ENCODE measurements at regions not wholly inside any gene's neighbourhood (a gene's known extent, or its start where the extent isn't known, plus 50 kb on each side); places are given as distances from the start of the nearest gene placed in this dataset.

DNA sequence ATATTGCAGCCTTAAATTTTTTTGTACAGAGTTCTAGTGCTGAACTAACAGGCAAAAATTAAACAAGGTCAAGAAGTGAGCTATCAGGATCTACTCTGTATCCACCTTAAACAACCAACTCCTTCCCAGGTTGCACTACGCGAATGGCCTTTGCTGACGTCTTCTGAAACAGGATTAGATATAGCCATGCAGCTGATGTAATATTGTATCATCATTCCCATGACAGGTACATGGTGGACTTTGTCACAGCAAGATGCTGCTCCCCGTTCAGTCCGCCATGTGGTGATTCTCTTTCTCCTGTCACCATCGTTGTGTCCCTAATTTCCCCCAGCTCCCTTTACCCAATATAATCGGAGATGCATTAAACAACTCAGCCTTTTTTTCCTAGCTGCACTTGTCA, 328.9 kb downstream of the DEPDC1B start:
- DNase-seq: no peak

- no peak for DNase-seq
These were observed 329.5 kb downstream of the DEPDC1B start for GRCh38 chr5:60370508-60370907.

DNA sequence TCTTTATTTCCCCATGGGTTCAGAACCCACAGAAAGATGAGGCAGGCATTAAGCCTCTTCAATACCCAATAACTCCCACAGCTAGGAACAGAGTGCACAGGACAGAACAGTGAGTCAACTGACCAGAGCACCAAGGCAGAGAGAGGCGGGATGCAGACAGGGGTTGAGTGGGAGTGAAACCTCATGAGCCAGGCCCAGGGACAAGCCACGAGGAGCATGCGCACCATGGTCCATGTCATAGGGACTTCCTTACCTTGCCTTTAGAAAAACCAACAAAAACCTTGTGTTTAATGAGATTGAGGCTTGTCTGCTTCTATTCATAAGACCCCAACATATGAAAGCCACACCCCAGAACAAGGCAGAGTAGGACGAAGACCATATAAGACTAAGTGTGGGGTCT, 330.6 kb downstream of the DEPDC1B start:
- DNase-seq: no peak

GRCh38 chr5:60368100-60368499, 331.9 kb downstream of the DEPDC1B start:
- no peak for DNase-seq

DNA sequence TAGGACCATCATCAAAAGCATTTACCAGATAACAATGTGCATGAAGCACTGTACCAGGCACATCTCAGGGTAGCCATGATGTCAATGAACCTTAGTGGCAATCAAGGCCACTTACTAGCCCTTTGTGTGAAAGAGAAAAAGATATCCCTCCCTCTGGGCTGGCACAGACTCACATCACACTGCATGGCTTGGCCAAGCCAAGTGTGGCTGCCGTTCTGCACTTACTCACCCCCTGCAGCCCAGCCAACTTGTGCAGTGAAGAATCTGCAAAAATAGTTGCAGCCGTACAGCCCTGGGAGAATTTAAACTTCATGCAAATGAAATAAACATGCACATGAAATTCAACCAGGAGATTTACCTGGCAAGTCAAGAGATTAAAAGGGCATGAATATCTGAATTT, 333.5 kb downstream of the DEPDC1B start:
- no peak for DNase-seq

DNA sequence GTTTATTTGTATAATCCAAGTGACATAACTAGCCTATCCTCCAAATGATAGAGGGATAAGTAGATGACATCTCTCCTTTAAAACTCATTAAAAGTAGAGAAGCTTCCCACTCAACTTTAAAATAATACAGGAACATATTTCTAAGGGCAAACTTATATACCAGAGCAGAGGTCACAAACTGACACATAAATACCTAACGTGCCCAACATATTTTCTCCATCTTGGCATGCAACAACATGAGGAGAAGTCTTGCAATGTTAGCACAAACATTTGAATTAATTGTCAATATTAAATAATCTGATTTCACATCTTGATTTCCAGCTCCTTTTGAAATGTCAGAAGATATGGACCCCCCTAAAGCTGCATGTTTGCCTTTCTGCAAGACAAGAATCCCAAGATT, 335.0 kb downstream of the DEPDC1B start:
- no peak for DNase-seq

DNA sequence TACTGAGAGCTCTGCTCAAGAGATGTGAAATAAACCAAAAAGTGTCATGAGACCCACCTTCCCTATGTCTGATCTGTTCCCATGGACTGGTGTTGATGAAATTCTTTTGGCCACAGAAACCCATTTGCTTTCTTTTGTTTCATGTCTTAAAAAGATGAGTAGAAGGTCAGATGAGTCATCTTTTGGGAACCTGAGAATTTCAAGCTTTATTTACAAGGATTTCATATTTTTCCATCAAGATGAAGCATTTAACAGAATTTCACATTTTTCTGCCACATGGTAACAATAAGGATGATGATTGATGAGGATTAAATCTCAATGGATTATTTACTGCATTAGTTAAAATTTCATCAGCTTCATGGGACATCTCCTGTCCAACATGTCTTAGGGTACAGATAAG, 337.8 kb downstream of the DEPDC1B start:
- no peak for DNase-seq

- no peak for DNase-seq
These were observed 339.6 kb downstream of the DEPDC1B start for GRCh38 chr5:60360355-60360754.

GRCh38 chr5:60357302-60357701, 342.7 kb downstream of the DEPDC1B start:
- DNase-seq: no peak

GRCh38 chr5:60356745-60357144, 343.2 kb downstream of the DEPDC1B start:
- DNase-seq: no peak

DNA sequence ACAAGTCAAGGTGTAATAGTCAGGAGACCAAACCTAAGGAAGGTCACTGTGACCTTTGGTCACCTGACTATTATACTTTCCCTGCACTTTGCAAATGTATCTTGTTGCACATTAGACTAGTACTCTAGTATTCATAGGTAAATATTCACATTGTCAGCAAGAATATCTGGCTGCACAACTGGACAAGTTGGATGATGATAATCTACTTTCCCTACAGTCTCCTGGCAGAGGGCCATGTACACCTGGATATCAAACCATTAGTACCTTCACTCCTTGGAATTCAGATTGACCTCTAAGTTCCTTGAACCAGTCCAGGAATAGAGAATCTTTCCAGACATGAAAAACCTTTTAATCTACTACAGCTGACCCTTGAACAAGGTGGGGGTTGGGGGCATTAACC, 344.8 kb downstream of the DEPDC1B start:
- no peak for DNase-seq

DNA sequence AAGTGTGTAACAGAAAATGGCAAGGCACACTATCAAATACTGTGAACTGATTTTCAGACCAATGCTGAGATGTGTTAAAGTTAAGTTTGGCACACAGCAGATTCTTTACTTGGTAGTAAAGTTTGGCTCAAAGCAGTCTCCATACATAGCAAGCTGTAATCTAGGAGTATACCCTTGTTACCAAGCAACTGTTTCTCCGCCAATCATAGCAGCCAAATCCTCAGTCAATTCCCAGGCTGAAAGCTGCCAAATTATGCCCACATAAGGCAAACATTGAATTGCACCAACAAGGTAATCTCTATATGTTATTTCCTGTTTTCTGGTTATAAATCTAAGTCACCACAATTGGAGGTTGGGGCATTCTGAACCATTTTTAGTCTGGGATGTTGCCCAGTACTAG, 345.7 kb downstream of the DEPDC1B start:
- no peak for DNase-seq

DNA sequence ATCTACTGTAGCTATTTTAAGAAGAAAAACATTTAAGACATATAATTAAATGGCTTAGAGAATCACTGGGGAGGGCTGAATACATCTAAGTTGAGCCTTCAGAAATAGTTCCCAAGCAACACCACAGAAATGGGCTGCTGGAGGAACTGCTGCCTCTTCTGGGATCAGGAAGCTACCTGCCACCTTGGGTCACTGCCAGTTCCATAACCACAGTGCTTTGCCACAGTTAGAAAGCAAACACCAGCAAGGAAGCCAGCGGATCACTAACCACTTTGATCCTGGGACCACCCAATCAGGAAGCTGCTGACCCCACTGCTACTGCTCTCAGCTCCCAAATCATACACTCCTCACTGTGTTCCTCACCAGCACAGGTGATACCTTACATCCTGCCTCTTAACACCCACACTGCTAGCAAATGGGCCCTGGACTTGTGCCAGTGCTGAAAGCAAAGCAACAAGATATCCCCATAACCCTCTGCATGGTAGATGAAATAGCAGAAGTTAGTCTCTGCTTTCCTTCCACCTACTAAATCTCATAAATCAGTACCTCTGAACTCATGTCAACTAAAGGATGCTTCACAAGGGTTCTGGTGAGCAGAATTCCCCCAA, 346.9 kb downstream of the DEPDC1B start:
- DNase-seq: no peak

GRCh38 chr5:60350794-60351193, 349.2 kb downstream of the DEPDC1B start:
- DNase-seq: no peak

DNA sequence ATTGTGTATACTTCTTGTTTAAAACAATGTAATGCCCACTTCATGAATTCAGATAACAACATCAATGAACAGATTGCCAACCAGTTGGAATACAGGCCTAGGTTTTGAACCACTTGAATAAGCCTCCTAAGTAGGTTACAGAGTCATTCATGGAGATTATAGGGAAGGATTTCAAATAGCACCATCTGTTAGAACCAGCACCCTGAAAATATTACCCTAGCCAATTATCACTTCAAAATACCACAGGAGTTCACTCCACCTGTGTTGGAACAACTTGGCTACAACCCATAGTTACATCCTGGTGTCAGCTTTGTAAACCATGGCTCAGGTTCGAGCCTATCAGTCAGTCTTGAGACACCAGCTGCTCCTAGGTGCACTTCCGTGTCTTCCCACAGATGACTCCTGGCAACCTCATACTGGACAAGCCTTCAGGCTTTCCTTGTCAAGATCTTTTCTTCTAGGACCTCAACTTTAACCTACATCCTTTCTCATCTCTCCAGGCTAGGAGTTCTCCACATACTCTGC, 350.0 kb downstream of the DEPDC1B start:
- DNase-seq: no peak

GRCh38 chr5:60346393-60346792, 353.6 kb downstream of the DEPDC1B start:
- DNase-seq: peak in 1 of 2 donors; percentile 9

- no peak for DNase-seq
These were observed 356.9 kb downstream of the DEPDC1B start for GRCh38 chr5:60343102-60343501.

DNA sequence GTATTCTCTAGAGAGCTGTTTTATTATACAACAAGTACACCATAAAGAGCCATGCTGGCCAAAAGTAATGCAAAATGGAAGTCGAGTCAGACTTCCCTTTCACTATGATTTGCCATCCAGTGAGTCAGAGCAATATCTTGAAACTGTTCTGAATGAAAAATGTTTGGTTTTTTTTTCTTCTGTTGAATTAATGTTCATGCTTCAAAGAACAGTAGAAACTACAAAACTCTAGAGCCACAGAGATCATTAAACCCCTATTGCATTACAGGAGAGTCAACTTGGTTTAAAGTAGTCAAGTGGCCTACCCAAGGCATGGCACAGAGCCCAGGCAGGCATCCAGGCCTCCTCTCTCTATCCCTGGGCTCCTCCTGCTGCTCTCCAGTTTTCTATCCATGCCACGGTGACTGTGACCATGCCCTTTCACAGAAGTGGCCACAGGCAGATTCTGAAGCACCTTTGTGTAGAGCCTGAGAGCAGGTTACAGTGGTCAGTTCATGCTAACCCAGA, 358.9 kb downstream of the DEPDC1B start:
- DNase-seq: no peak

DNA sequence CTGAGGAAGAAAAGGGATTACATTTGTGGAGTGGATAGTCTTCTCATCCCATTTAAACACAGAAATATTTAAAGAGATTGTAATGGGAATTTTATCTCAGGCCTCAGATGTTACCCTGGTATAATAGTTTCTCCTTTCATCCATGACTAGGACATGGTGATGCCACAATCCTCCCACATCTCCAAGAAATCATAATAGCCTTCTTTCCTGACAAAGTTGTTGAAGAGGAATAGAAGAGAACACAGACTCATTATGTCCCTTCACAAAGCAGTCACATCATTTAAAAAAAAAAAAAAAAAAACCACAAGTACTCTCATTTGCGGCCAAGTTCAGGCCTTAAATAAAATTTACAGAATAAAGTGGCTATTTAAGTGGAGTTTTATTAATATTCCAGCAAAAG, 359.6 kb downstream of the DEPDC1B start:
- no peak for DNase-seq

DNA sequence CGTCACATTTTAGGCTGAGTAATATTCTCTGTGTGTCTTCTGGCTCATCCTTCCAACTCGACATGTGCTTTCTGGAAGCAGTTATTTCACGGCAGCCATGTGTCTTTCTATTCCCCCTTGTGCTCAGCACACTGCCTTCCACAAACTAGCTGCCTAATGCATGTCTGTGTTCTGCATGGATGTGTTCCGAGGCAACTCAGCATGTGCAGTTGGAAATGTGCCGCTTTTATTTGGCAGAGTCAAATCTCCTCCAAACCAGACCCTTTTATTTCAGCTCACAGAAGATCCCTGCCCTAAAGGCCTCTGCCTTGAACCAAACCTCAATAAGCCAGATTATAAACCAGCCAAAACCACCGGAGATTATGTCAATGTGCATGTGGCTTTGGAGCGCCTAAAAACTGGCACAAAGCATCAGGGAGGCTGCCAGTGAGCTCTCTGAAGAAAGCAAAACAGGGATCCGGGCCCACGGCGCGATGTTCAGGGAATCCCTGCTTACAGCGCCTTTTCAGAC, 360.2 kb downstream of the DEPDC1B start:
- no peak for DNase-seq

GRCh38 chr5:60338846-60339245, 361.1 kb downstream of the DEPDC1B start:
- DNase-seq: no peak

- DNase-seq: no peak
These were observed 363.5 kb downstream of the DEPDC1B start for GRCh38 chr5:60336491-60336890.

DNA sequence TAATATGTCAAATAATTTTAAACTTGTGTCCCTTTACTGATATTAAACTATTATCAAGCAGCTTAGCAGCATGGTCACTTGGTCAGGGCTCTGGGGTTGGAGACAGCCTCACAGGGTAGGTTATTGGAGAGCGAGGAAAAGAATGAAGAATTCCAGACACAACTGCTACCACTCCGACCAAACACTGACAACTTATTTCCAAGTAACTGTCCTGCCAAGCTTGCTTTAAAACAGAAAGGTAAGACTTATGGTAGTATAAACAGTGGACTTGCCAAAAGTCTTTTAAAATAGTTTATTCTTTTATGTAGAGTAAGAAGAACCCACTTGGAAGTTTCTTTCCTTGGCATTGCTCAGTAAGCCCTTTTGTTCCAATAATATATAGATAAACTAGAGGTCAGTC, 364.1 kb downstream of the DEPDC1B start:
- no peak for DNase-seq

DNA sequence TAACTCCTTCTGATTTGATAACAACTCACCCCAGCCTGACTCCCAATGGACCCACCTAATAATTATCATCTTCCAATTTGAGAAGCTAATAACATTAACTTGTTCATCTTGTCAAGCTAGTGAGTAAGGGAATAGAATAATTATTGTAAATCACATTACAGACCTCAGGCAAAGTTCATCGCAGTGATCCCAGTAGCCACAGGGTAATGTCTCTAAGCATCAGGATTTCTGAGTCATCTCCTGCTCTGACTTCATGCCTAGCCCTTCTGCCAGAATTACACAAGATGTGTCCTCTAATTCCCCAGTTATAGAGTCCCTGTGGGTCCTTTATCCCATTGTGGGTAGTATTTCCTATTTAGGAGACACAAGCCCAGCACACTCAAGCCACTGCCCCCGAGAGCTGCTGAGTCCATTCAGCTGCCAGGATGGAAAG, 365.7 kb downstream of the DEPDC1B start:
- DNase-seq: peak; percentile 3 to 35

DNA sequence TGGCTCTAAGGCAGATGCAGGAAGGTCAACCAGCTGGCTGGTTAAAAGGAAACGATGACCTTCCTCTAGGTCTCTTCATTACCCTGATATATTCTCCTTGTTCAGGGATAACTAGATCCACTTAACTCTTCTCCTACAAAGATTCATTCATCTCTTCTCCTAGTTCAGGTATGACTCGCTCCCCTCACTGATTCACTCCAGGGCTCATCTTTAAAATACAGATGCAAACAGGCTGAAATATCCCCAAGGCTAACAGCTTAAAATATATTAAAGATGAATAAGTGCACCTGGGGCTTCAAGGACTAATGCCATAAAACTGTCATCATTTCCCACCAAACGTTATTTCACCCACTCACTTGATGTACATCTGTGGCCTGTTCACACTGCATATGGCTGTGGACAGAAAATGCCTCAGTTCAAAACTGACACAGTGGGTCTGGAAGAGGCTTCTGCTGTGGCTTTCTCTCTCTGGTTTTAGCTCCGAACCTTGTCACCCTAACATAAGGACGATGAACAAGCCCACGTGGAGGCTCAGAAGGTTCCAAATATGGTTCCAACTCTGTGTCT, 366.9 kb downstream of the DEPDC1B start:
- DNase-seq: no peak
